ENCODE measurements at regions not wholly inside any gene's neighbourhood (a gene's known extent, or its start where the extent isn't known, plus 50 kb on each side); places are given as distances from the start of the nearest gene placed in this dataset.

DNA sequence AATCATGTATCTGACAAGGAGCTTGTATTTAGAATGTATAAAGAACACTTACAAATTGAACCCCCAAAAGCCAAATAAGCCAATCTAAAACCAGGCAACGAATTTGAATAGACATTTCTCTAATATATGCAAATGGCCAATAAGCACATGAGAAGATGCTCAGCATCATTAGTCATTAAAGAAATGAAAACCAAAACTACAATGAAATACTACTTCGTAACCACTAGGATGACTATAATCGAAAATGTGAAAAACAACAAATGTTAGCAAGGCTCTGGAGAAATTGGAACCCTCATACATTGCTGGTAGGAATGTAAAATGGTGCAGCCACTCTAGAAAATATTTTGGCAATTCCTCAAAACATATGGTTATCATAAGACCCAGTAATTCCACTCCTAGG is 105.8 kb upstream of the TOP1 start:
- no peak overlapping the region for H3K4me3 ChIP-seq
- H3K27ac ChIP-seq, result no peak overlapping the region
- H3K36me3 ChIP-seq, result no peaks in the 10 kb centered on the region
- no peaks in the 10 kb centered on the region for H3K27me3 ChIP-seq (replicated peaks in 1 of 7)
- no peak for TF ChIP-seq POLR2A (IDR thresholded peaks at IDR 0.05)
- TF ChIP-seq POLR2AphosphoS5 (IDR thresholded peaks at IDR 0.05), result no peak
- no peak for TF ChIP-seq CTCF (IDR thresholded peaks at IDR 0.05 in 8 of 11, conservative IDR thresholded peaks at IDR 0.05 in 3 of 11)
- no peaks in the 10 kb centered on the region for H3K9me3 ChIP-seq
- DNase-seq, result no peak
- intact Hi-C loops (cut with DNase I; ENCODE audit: low total_unique reads), result no loop called here
- WGBS, 5 donors, result 67 to 86% (median 73%) methylated on average over 3 of the region's 3 CpGs
- H3K4me1 ChIP-seq, result no peaks in the 10 kb centered on the region

GRCh38 chr20:40925829-40926510 is 102.7 kb upstream of the TOP1 start:
- Histone ChIP-seq H3K4me1 (no peaks in the 10 kb centered on the region), H3K9me3 (no peaks in the 10 kb centered on the region), H3K27ac (no peak overlapping the region), H3K27me3 (replicated peaks in 1 of 7) (no peaks in the 10 kb centered on the region), H3K36me3 (no peaks in the 10 kb centered on the region), H3K4me3 (no peak overlapping the region)
- 25 to 52% (median 33%) methylated on average over 4 of the region's 4 CpGs for WGBS, 5 donors
- DNase-seq, result no peak
- intact Hi-C loops (cut with DNase I; ENCODE audit: low total_unique reads), result no loop called here
- no peak for TF ChIP-seq POLR2A (IDR thresholded peaks at IDR 0.05)
- no peak for TF ChIP-seq POLR2AphosphoS5 (IDR thresholded peaks at IDR 0.05)
- TF ChIP-seq CTCF (IDR thresholded peaks at IDR 0.05 in 8 of 11, conservative IDR thresholded peaks at IDR 0.05 in 3 of 11), result no peak

GRCh38 chr20:40926928-40927327 is 101.7 kb upstream of the TOP1 start:
- DNase-seq, result no peak
- Histone ChIP-seq H3K27ac (no peak overlapping the region), H3K9me3 (no peaks in the 10 kb centered on the region), H3K4me1 (no peaks in the 10 kb centered on the region), H3K36me3 (no peaks in the 10 kb centered on the region), H3K4me3 (no peak overlapping the region), H3K27me3 (replicated peaks in 1 of 7) (no peaks in the 10 kb centered on the region)
- TF ChIP-seq POLR2AphosphoS5 (IDR thresholded peaks at IDR 0.05), result no peak
- no peak for TF ChIP-seq POLR2A (IDR thresholded peaks at IDR 0.05)
- TF ChIP-seq CTCF (IDR thresholded peaks at IDR 0.05 in 8 of 11, conservative IDR thresholded peaks at IDR 0.05 in 3 of 11), result no peak
- intact Hi-C loops (cut with DNase I; ENCODE audit: low total_unique reads), result no loop called here
- 81 to 97% (median 89%) methylated on average over 2 of the region's 2 CpGs for WGBS, 5 donors

- TF ChIP-seq POLR2AphosphoS5 (IDR thresholded peaks at IDR 0.05), result no peak
- TF ChIP-seq POLR2A (IDR thresholded peaks at IDR 0.05), result no peak
- no peak for TF ChIP-seq CTCF (IDR thresholded peaks at IDR 0.05 in 8 of 11, conservative IDR thresholded peaks at IDR 0.05 in 3 of 11)
- intact Hi-C loops (cut with DNase I; ENCODE audit: low total_unique reads), result no loop called here
- WGBS, 5 donors, result 42 to 74% (median 44%) methylated on average over 1 of the region's 1 CpG
- Histone ChIP-seq H3K4me3 (no peak overlapping the region), H3K27ac (no peak overlapping the region), H3K27me3 (replicated peaks in 1 of 7) (no peaks in the 10 kb centered on the region), H3K4me1 (no peaks in the 10 kb centered on the region), H3K36me3 (no peaks in the 10 kb centered on the region), H3K9me3 (no peaks in the 10 kb centered on the region)
- DNase-seq, result no peak
Measured at GRCh38 chr20:40930561-40930960, 98.1 kb upstream of the TOP1 start.

All from spleen (tissue), 11 donors.